AG09309 (cell line): ENCODE measurements at regions not wholly inside any gene's neighbourhood (a gene's known extent, or its start where the extent isn't known, plus 50 kb on each side); places are given as distances from the start of the nearest gene placed in this dataset.

Experiments
- DNase-seq: peaks from one replicate; pipeline ENCODE4 v3.0.0-alpha.2; 2010; ENCODE audit warnings: low read depth
- H3K4me3 ChIP-seq: 2 replicates; pipeline ENCODE4 v1.5.1; 2011; ENCODE audit warnings: mild to moderate bottlenecking, low read depth, low read length, moderate library complexity; ENCODE audit not compliant: control insufficient read depth
- TF ChIP-seq, protein P1 (sequence below): IDR thresholded peaks from 2 replicates; pipeline ENCODE4 v1.5.1; 2011; ENCODE audit warnings: mild to moderate bottlenecking, low read depth, low read length, inconsistent platforms; ENCODE audit not compliant: insufficient read depth, control insufficient read depth; ENCODE audit errors: missing control alignments

DNA sequence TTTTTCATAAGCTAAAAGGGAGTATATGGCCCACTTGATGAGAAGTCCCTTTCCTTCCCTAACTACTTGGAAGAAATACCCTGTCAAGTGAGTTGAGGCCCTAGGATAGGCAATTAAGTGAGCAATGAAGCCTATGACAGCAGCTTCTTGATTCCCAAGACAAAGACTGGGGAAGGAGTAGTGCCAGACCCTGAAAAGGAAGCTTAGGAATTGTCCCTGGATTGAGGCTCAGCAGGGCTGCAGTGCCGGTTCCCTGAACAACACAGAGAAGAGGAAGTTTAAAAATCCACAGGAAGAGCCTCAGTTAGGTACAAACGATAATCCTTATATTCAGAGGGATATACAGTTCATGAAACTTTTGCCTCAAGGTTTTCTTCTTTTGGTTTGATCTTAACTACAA is 61.8 kb upstream of the RAD23B start:
- DNase-seq: no peak
- no peak overlapping the region for H3K4me3 ChIP-seq
- TF ChIP-seq, protein P1, sequence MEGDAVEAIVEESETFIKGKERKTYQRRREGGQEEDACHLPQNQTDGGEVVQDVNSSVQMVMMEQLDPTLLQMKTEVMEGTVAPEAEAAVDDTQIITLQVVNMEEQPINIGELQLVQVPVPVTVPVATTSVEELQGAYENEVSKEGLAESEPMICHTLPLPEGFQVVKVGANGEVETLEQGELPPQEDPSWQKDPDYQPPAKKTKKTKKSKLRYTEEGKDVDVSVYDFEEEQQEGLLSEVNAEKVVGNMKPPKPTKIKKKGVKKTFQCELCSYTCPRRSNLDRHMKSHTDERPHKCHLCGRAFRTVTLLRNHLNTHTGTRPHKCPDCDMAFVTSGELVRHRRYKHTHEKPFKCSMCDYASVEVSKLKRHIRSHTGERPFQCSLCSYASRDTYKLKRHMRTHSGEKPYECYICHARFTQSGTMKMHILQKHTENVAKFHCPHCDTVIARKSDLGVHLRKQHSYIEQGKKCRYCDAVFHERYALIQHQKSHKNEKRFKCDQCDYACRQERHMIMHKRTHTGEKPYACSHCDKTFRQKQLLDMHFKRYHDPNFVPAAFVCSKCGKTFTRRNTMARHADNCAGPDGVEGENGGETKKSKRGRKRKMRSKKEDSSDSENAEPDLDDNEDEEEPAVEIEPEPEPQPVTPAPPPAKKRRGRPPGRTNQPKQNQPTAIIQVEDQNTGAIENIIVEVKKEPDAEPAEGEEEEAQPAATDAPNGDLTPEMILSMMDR: no peak

DNA sequence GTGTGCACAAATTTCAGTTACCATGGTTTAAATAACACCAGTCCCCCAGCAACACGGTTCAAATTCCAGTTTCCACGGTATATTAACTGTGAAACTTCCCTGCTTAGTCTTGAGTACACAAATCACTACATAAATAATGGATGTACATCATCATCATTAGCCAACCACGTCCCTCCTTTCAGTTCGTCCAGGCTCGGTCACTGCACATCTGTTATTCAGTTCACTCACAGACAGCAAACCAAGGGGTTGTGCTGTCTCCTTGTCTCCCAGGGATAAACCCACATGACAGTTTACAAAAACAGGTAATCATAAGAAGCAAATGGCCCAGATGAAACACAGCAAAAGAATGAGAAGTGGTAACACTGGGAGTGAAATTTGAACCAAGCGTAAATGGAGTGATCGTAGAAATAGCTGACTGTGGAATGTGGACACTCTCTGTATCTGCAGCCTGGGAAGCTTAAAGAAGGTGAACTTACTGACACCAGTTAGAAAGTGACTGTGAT is 61.0 kb upstream of the RAD23B start:
- TF ChIP-seq, protein P1: no peak
- no peak for DNase-seq
- no peak overlapping the region for H3K4me3 ChIP-seq

DNA sequence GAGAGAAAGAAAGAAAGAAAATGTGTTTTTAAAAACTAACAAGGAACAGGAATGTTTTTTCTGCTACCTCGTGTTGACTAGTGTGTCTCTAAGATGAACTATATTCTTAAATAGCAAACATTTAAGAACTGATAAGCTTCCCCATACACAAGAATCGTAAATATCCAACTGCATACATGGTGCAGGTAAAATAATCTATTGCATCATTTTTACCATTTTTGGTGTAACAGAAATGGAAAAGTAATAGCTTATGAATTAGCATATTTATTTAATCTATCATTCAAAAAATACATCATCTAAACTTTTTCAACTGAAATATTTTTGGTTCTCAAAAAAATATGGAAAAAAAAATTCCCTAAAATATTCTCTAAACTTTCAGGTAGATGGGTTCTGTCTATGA is 59.7 kb upstream of the RAD23B start:
- H3K4me3 ChIP-seq: no peak overlapping the region
- no peak for DNase-seq
- TF ChIP-seq, protein P1: no peak

DNA sequence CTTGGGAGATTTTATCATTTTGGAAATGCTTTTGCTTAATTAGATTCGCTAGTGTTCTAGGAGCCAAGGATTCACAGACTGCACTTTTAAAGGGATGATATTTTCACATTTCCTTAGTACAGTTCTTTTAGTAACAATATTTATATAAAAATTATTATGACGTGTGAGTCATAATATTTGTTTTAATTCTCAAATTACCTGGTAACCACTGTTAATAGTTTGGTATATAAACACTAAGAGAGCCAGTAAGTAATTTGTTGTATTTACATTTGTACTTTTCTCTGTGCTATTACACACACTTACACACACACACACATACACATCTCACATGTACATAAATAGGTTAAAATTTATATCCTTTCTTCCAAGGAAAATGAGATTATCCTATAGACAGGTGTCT is 58.8 kb upstream of the RAD23B start:
- no peak overlapping the region for H3K4me3 ChIP-seq
- TF ChIP-seq, protein P1: no peak
- no peak for DNase-seq

DNA sequence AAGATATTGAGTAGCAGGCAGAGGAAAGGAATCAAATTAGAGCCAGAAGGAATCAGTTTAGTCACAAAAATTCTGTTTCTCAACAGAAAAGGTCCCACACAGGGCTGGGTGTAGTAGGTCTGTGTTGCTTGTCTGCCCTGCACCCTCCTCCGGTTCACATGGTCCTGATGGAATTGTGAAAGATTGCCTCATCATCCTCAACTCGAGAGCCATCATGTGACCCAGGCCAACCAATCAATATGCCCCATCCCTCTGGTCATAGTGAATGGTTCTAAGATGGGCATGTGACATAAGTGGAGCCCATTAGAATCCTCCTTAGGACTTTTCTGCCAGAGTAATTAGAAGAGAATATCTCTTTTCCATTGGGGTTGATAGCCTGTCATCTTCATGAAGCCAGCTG is 56.7 kb upstream of the RAD23B start:
- no peak overlapping the region for H3K4me3 ChIP-seq
- DNase-seq: no peak
- TF ChIP-seq, protein P1: no peak

DNA sequence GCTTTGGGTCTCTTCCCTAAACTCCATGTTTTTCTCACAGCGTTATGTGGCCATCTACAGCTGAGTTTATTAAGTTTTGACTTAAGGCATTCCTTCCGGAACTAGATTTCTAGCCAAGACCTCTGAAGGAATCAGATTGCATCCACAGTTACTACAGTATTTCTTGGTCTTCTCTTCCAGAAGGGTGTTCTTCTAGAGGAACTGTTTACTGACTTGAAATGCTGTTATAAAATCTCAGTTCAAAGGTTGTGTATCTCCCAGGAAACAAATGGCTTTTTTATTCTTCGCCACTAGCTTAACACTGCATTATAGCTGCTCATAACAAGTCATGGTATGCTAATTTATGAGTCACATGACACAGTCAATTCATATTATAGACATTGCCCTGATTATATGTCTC is 55.3 kb upstream of the RAD23B start:
- DNase-seq: no peak
- TF ChIP-seq, protein P1: no peak
- H3K4me3 ChIP-seq: no peak overlapping the region

DNA sequence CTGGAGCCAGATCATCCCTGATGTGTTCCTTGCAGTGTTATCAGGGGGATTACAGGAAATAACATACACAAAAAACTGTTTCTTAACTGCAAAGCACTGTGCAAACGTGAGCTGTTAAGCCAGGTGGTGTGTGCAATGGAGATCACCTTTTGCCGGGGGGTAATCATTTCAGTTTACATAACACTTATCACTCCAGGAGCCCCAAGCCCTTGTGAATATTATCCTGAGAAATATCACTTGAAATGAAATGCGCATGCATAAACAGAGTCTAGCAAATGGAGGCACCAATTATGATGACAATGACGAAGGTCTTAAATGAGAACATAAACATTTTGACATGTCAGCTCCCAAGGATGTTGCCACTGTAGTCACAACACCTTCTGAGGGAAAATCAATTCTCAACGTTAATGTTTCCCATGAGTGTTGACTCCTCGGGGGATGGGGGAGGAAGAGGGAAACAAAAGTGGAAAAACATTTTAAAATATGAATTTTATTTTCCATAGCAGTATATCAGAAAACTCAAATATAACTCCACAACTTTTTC is 54.5 kb upstream of the RAD23B start:
- H3K4me3 ChIP-seq: no peak overlapping the region
- no peak for DNase-seq
- TF ChIP-seq, protein P1: no peak
